ENCODE measurements at regions not wholly inside any gene's neighbourhood (a gene's known extent, or its start where the extent isn't known, plus 50 kb on each side); places are given as distances from the start of the nearest gene placed in this dataset.
A peak's percentile ranks its signal among the peaks of the same experiment; 100 is the strongest.

DNA sequence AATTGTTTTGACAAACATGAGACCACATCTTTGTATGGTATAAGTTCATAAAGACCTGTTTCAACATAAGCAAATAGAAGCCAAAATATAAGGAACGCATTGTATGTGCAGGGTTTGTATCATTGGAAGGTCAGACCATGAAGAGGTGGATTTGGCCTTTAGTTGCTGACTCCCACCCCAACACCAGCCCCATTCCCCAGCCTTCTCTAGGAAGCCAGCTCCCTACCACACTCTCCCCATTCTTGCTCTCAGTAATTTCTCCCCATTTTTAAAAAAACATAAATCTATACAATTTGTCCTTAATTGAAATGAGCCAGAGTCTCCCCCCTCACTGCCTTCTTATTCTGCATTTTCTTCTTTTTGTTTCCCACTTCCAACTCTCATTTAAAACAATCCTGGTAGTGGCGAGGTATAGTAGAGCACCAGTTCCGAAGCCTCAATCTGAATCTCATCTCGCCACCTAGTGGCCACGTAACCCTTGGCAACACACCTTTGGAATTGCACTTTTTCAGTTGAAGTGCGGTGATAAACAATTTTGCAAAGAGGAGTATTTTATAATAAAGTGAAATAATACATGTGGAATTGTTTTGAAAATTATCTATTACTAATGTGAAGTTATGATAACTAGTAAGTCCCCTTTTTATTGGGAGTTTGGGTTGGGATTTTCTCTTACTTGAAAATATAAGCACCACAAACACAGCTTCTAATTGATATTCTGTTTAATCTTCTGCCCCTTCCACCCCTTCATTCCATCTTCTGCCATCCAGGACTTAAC, 126.6 kb downstream of the ASB9 start:
- no peaks in the 10 kb centered on the region for H3K36me3 ChIP-seq
- DNase-seq: peak; percentile 51 to 83 (median 57)
- no peaks in the 10 kb centered on the region for H3K27me3 ChIP-seq
- TF ChIP-seq, protein P1, sequence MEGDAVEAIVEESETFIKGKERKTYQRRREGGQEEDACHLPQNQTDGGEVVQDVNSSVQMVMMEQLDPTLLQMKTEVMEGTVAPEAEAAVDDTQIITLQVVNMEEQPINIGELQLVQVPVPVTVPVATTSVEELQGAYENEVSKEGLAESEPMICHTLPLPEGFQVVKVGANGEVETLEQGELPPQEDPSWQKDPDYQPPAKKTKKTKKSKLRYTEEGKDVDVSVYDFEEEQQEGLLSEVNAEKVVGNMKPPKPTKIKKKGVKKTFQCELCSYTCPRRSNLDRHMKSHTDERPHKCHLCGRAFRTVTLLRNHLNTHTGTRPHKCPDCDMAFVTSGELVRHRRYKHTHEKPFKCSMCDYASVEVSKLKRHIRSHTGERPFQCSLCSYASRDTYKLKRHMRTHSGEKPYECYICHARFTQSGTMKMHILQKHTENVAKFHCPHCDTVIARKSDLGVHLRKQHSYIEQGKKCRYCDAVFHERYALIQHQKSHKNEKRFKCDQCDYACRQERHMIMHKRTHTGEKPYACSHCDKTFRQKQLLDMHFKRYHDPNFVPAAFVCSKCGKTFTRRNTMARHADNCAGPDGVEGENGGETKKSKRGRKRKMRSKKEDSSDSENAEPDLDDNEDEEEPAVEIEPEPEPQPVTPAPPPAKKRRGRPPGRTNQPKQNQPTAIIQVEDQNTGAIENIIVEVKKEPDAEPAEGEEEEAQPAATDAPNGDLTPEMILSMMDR (IDR thresholded peaks at IDR 0.05): peak; percentile 40 to 73 (median 64)
- no peak for TF ChIP-seq POLR2A (IDR thresholded peaks at IDR 0.05)
- no peaks in the 10 kb centered on the region for H3K9me3 ChIP-seq
- no peak overlapping the region for H3K4me3 ChIP-seq
- H3K27ac ChIP-seq: no peak overlapping the region
- H3K4me1 ChIP-seq: no peaks in the 10 kb centered on the region

DNA sequence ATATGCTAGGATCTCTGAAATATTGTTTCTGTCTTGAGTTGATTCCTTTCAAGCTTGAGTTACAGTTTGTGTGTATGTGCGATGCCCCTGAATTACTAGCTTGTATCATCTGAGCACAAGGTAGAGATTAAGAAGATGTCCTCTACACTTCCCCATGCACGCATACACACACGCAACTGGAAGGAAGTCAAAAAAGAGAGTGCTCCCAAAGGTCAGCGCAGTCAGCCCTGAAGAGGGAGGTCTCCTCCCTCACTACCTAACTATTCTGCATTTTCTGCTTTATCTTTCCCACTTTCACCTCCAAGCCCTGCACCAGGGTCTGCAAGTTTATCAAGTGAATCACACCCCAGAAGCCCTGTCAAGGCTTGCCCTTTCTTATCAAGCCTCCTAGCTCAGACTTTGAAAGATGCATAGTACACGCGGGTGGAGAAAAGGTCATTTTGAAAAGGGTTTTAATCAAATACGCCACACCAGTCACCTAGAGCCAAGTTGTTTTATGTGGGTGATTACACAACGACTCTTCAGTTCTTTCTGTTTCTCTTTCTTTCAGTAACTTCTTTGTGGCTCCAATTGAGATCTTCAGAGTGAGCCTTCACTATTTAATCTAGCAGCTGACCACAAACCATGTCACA, 127.7 kb downstream of the ASB9 start:
- Histone ChIP-seq H3K4me1 (no peaks in the 10 kb centered on the region), H3K27ac (peak overlapping the region in 1 of 4 donors; percentile 31), H3K9me3 (no peaks in the 10 kb centered on the region), H3K27me3 (no peaks in the 10 kb centered on the region), H3K4me3 (no peak overlapping the region), H3K36me3 (no peaks in the 10 kb centered on the region)
- no peak for DNase-seq
- no peak for TF ChIP-seq POLR2A (IDR thresholded peaks at IDR 0.05)
- TF ChIP-seq, protein P1 (IDR thresholded peaks at IDR 0.05): no peak

DNA sequence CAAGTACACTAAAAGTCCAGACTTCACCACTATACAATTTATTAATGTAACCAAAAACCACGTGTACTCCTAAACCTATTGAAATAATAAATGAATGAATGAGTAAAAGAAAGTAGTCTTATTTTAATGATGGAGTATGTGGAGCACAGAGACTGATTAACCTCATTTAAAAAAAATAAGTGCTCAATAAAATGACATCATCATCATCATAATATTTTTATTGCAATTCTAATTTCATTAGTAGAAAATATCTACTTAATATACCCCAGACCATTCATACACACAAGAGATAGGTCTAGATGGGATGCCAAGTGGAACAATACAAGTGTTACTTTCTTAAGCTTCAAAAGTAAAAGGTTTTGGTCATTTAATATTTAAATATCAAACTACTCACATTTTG, 133.1 kb downstream of the ASB9 start:
- Histone ChIP-seq H3K36me3 (no peaks in the 10 kb centered on the region), H3K27ac (no peak overlapping the region), H3K4me1 (no peaks in the 10 kb centered on the region), H3K27me3 (no peaks in the 10 kb centered on the region), H3K4me3 (no peak overlapping the region), H3K9me3 (no peaks in the 10 kb centered on the region)
- no peak for DNase-seq
- TF ChIP-seq POLR2A (IDR thresholded peaks at IDR 0.05): no peak
- TF ChIP-seq, protein P1 (IDR thresholded peaks at IDR 0.05): no peak

DNA sequence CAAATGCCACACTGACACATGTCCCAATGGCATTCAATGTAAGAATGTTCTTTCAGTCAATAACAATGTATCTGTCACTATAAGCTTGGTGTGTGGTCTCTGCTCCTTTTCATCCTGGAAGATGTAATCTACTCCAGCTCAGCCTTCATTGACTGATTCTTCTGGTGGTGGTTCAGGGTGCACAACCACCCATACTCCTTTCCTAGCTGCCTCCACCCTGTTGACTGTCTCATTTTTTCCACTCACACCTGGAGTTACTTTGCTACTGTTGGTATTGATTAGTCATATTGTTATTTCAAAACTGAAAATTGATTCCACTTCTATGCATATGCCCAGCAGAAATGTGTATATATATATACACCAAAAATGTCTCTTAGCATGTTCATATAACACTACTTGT, 140.5 kb downstream of the ASB9 start:
- DNase-seq: no peak
- no peaks in the 10 kb centered on the region for H3K36me3 ChIP-seq
- no peaks in the 10 kb centered on the region for H3K9me3 ChIP-seq
- H3K27me3 ChIP-seq: no peaks in the 10 kb centered on the region
- H3K4me1 ChIP-seq: no peaks in the 10 kb centered on the region
- H3K4me3 ChIP-seq: no peak overlapping the region
- no peak for TF ChIP-seq POLR2A (IDR thresholded peaks at IDR 0.05)
- TF ChIP-seq, protein P1 (IDR thresholded peaks at IDR 0.05): no peak
- H3K27ac ChIP-seq: peak overlapping the region in 1 of 4 donors; percentile 42

DNA sequence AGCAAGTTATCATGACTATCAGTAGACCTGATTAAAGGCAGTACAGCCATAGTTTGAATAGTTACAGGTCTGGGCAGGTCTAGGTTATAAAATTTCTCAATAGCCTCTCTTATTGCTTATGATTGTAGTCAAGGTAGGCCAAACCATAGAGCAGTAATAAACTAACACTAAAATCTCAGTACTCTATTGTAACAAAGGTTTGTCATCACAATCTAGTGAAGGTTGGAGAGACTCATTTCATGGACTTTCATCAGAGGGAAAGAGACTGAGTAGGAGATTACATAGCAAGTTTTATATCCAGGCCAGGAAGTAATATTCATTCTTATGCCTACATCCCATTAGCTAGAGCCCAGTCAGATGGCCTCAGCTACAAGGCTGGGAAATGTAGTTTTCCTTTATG, 141.0 kb downstream of the ASB9 start:
- Histone ChIP-seq H3K9me3 (no peaks in the 10 kb centered on the region), H3K27me3 (no peaks in the 10 kb centered on the region), H3K4me3 (no peak overlapping the region), H3K27ac (peak overlapping the region in 1 of 4 donors; percentile 42), H3K36me3 (no peaks in the 10 kb centered on the region), H3K4me1 (no peaks in the 10 kb centered on the region)
- no peak for DNase-seq
- TF ChIP-seq, protein P1 (IDR thresholded peaks at IDR 0.05): no peak
- TF ChIP-seq POLR2A (IDR thresholded peaks at IDR 0.05): no peak

Data from Peyer's patch (tissue), 4 donors.